Activated CD4-positive, alpha-beta T cell treated with anti-CD3 and anti-CD28 coated beads, Interleukin-2, Interleukin-4, amounts not matched to agents 100 ng/mL and 50 ng/mL, durations not matched to agents 16 hours and 8 hours (primary cell): ENCODE measurements at regions not wholly inside any gene's neighbourhood (a gene's known extent, or its start where the extent isn't known, plus 50 kb on each side); places are given as distances from the start of the nearest gene placed in this dataset.
"Not testable (repeated sequence)": the region's sequence is repeated elsewhere in the genome, so short reads cannot be mapped to it uniquely, and the experiment has no call there.

Experiments
- DNase-seq: peaks from one replicate; pipeline ENCODE4 v3.0.0-alpha.2; 2020; ENCODE audit warnings: low spot score

DNA sequence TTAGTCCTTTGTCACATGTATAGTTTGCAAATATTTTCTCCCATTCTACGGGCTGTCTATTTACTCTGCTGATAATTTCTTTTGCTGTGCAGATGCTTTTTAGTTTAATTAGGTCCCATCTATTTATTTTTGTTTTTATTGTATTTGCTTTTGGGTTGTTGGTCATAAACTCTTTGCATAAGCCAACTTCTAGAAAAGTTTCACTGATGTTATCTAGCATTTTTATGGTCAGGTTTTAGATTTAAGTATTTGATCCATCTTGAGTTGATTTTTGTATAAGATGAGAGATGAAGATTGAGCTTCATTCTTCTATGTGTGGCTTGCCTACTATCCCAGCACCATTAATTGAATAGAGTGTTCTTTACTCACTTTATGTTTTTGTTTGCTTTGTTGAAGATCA, 1008.4 kb upstream of the ATXN7L3B start:
- no peak for DNase-seq

DNA sequence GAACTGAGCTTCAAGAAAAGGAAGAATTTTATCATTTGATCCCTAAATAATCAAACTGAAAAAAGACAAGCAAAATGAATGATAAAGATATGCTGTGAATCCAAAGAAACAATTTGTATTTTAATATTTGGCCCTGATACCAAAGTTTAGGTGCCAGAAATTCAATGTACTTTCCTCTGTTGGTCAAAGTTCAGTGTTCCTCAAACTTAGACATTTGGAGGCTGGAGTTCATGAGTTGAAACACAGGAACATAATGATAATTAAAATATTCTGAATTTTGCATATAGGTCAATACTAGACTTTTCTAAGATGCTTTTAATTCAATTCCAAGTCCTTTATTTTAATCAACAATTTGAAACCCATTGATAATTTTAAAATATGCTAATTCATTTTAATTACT, 1007.7 kb upstream of the ATXN7L3B start:
- DNase-seq: no peak

GRCh38 chr12:73531752-73532151, 1005.9 kb upstream of the ATXN7L3B start:
- no peak for DNase-seq

- no peak for DNase-seq
Observed at GRCh38 chr12:73547421-73547820, 990.2 kb upstream of the ATXN7L3B start.

- DNase-seq: no peak
Observed at GRCh38 chr12:73585136-73585535, 952.5 kb upstream of the ATXN7L3B start.

GRCh38 chr12:73589220-73589619, 948.4 kb upstream of the ATXN7L3B start:
- no peak for DNase-seq

DNA sequence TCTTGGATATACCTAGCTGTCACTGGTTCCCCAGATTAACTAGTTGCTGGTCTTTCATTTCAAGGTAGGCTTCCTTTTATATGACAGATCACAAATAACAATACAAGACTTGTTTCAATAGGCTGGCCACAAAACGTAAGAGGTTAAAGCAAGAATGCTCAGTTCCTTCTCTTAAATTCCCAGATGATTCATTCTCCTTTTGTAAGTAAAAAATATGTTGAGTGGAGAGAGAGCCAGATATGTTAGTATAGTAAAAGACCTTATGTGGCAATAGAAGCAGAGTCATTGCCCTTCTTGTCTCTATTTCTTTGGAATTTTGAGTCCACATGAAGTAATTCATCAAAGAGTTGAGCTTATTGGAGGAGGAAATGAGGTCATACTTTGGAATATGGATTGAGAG, 939.0 kb upstream of the ATXN7L3B start:
- no peak for DNase-seq

DNA sequence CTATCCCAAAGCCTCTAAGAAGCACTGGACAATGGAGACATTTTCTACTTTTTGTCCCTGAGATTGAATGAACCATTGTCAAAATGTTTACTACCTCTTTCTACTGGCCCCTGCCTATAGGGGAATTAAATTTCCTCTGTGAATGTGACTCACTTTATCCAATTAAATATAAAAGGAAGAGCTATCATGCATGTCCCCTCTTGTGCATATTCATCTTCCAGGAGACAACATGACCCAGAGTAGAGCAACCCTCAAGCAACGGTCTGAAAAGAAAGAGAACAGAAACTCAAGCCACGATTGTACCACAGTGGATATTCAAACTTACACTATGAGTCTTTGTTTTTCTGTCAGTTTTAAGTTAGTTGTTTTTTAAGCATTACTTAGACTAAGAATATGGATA, 938.4 kb upstream of the ATXN7L3B start:
- DNase-seq: no peak

DNA sequence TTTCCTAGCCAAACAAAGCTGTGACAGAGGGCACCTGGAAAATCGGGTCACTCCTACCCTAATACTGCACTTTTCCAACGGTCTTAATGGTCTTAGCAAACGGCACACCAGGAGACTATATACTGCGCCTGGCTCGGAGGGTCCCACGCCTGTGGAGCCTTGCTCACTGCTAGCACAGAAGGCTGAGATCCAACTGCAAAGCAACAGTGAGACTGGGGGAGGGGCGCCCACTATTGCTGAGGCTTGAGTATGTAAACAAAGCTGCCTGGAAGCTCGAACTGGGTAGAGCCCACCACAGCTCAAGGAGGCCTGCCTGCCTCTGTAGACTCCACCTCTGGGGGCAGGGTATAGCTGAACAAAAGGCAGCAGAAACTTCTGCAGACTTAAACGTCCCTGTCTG, 931.7 kb upstream of the ATXN7L3B start:
- not testable (repeated sequence) for DNase-seq

DNA sequence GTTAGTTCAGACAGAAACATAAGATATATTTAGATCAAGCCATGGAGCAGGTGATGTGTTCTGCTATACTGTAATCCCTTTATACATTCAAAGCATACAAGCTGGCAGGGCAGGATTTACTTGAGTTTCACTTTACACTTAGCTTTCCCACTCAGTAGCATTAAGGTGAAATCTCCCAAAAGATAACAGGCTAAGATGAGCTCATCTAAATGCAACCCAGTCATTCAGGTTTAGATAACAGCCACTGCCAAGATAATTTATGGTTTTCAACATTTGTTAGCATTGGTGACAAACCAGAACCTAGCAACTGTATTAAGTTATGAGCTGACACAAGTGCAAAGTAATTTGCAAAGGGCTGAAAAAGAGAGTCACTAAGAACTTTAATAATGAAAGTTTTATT, 925.1 kb upstream of the ATXN7L3B start:
- no peak for DNase-seq

DNA sequence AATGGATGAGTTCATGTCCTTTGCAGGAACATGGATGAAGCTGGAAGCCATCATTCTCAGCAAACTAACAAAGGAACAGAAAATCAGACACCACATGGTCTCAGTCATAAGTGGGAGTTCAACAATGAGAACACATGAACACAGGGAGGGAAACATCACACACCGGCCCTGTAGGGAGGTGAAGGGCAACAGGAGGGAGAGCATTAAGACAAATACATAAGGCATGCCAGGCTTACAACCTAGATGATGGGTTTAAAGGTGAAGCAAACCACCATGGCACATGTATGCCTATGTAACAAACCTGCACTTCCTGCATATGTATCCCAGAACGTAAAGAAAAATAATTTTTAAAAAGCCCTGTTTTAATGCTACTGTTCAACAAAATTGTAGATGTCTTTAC, 914.2 kb upstream of the ATXN7L3B start:
- no peak for DNase-seq

DNA sequence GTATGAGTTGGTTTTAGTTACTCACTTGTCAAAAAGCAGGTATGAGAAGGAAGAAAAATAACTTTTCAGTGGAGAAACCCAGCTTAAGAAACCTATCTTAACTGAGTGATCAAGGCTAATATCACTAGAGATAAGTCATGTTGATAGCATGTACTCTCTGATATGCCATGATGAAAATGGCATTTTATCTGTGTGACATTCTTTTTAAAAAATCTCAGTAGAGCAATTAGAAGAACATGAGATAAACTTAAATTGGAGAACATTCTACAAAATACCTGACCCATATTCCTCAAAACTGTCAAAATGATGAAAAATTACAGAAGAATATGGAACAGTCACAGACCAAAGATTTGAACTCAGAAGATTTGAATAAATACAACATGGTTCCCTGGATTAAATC, 912.4 kb upstream of the ATXN7L3B start:
- DNase-seq: no peak

DNA sequence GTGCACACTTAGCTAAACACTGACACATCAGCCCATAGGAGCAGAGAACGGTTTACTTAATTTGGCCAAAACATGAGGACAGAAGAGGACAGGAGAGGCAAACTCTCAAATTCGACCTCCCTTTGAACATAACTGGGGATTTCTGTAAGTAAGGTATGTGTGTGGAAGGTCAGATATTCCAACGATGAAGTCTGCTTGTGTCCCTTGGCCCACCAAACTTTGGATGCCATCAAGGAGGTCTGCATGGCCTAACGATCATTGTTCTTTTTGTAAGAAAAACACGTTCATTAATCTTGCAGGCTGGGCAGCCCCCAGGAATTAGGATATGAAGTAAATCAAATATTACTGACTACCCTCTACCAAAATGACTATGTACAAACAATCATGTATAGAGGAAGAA, 908.5 kb upstream of the ATXN7L3B start:
- DNase-seq: no peak

DNA sequence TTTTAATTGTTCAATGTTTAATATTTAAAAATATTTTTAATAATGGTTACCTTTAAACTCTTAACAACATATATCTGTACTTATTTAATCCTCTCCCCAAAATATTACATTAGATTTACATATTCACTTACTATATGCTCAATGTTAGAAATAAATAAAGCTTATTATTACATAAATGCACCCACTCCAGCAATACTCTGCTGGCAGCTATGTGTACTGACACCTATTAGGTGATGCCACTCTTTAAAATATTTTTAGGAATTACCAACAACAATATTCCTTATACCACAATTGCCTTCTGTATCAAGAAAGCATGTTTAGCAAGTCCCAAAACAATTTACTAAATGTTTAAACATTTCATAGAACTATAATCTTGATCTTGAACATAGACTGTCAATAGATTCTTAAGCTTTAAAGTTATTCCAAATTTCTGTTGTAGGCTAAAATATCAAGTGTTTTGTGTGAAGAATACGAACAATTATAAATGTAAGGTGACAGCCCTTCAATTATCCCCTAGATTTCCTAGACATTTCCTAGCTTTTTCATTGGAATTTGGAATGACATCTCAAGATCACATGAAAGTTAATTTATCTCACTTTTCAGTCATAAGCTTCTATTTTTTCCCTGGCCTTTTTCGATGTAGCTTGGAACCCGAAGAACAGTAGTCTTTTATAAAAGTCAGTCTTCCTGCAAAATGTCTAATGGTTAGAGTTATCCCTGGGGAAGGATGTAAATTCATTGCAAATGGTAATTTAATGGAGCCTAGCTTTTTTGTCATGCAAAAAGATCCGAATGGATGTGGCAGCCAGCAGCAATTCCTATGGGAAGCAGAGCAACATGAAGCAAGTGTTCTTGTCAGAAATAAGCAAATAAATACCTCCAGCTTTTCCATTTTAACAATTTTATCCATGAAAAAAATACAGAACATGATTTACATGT, 907.5 kb upstream of the ATXN7L3B start:
- DNase-seq: no peak

DNA sequence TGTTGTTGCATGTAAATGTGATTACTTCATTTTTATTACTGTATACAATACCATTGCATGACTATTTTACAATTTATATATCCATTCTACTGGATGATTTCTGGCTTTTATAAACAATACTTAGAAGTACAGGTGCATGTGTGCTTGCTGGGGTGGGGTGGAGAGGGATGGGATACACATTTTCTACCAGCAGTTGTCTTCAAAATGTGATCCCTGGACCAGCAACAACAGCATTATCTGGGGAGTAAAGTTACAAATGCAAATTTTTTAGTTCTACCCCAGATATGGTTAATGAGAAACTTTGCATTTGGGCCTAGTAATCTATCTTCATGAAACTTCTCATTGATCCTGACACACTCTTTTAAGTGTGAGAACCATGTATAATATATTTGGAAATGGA, 905.4 kb upstream of the ATXN7L3B start:
- no peak for DNase-seq

DNA sequence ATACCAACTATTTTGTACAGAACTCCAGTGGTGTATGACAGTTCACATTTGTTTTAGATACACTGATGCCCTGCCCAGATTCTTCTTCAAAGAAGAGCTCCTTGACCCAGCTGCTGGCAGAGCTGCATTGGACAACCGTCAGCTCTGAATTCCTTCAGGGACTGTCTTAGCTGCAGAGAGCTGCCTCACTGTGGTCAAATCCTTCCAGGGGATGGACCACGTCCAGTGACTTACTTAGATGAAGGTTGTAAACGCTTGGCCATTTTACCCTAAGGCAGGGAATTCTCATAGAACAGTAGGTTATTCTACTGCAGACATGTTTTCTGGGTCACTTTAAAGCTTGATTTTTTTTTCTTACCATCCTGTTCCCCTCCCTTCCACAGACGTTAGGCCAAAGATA, 905.0 kb upstream of the ATXN7L3B start:
- no peak for DNase-seq

DNA sequence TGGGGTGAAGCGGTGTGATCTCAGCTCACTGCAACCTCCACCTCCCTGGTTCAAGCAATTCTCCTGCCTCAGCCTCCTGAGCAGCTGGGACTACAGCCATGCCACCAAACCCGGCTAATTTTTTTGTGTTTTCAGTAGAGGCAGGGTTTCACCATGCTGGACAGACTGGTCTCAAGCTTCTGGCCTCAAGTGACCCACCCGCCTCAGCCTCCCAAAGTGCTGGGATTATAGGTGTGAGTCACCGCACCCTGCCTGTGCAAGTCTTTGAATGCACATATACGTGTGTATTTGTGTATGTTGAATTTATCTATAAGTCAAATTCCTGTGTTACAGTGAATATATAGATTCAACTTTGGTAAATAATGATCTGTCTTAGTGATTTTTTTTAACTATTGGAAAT, 898.2 kb upstream of the ATXN7L3B start:
- DNase-seq: not testable (repeated sequence)

DNA sequence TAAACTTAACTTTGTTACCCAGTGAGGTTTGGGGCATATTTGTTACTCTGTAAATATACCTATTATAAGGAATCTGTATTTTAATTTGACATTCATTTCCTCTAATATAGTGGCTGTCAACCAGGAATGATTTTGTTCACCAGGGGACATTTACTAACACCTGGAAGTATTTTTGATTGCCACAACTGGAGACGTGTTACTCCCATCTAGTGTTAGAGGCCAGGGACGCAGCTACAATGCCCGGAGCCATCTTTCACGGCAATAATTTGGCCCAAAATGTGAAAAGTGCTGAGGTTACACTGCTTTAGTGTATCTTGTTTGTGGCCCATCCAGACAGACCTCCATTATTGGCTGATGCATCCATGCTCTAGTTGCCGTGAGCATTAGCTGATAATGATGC, 881.3 kb upstream of the ATXN7L3B start:
- DNase-seq: no peak

GRCh38 chr12:73659802-73660201, 877.8 kb upstream of the ATXN7L3B start:
- DNase-seq: no peak

DNA sequence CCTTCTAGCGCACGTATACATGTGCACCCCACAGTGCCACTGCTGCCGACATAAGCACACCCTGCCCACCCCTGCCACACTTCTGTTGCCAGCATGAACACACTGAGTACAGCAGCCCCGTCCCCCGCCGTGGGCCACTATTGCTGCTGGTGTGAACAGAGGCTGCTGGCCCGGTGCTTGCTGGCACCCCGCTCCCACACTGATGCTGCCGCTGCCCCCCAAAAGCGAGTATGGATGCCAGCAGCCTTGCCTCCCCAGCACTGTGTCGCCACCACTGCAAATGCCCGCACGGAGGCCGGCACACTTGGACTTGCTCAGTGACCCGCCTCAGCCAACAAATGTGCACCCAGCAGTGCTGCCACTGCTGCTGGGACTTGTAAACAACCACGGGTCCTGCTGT, 872.4 kb upstream of the ATXN7L3B start:
- DNase-seq: no peak

- DNase-seq: not testable (repeated sequence)
Observed at GRCh38 chr12:73671550-73671949, 866.1 kb upstream of the ATXN7L3B start.

DNA sequence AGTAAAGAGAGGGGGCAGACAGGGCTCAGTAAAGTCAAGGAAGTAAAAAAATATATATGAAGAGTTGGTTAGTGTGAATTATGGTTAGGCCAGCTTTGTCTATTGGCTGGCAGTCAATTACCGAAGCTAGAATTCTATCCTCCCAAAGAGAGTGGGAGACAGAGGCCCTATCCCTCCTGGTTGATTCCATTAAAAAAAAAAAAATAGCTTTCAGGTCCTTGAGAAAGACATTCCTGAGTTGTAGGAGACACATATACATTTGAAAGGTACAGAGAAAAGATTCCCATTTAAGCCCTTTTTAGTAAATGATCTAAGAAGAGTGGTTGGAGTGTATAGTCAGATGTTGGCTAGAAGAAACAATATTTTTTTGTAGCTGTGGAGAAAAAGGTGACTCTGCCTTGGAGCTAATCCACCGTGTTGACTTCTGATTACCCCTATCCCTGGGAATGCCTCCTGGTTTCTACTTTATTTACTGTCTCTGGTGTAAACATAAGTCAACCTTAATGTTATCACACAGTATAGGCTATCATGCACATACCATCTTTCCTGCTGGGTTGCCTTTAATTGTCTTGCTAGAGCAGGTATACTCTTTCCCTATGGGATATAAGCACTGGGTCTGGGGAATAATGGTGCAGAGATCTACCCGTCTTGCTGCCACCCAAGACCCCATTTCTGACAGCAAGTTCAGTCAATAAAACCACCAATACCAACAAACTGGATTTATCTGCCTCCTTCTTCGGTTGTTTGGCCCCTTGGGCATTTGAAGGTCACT, 859.9 kb upstream of the ATXN7L3B start:
- DNase-seq: no peak

- no peak for DNase-seq
Observed at GRCh38 chr12:73678335-73678734, 859.3 kb upstream of the ATXN7L3B start.
